SK-N-SH treated with all-trans-retinoic acid at 6 μM for 48 hours (cell line): ENCODE measurements at regions not wholly inside any gene's neighbourhood (a gene's known extent, or its start where the extent isn't known, plus 50 kb on each side); places are given as distances from the start of the nearest gene placed in this dataset.

Source experiments
- ISL1 ChIP-seq: fragments of 250-450 bp; sonication (Bioruptor Pico); IDR thresholded peaks from 2 replicates; pipeline ENCODE4 v2.1.2; 2022; ENCODE audit warnings: mild to moderate bottlenecking, moderate library complexity
- OSR1 ChIP-seq: fragments of 250-450 bp; sonication (Bioruptor Pico); IDR thresholded peaks from 2 replicates; pipeline ENCODE4 v1.8.0; 2022; ENCODE audit warnings: moderate library complexity, mild to moderate bottlenecking, inconsistent platforms
- PATZ1 ChIP-seq: fragments of 250-450 bp; sonication (Bioruptor Pico); IDR thresholded peaks from 2 replicates; pipeline ENCODE4 v1.8.0; 2020; ENCODE audit warnings: mild to moderate bottlenecking, moderate library complexity, borderline replicate concordance
- POU6F1 ChIP-seq: fragments of 250-450 bp; sonication (Bioruptor Pico); IDR thresholded peaks from 2 replicates; pipeline ENCODE4 v1.8.0; 2021; ENCODE audit warnings: low read depth, mild to moderate bottlenecking, moderate library complexity, borderline replicate concordance
- ZNF565 ChIP-seq: fragments of 450-650 bp; formaldehyde crosslinking; conservative IDR thresholded peaks from 2 replicates; pipeline ENCODE4 v1.5.0; 2020; ENCODE audit warnings: low read depth, mild to moderate bottlenecking, moderate library complexity
- ZNF8 ChIP-seq: fragments of 450-650 bp; formaldehyde crosslinking; IDR thresholded peaks from 2 replicates; pipeline ENCODE4 v1.5.0; 2020; ENCODE audit warnings: mild to moderate bottlenecking, moderate library complexity

- TF ChIP-seq ZNF565 (CRISPR knock-in tag) (no peak), PATZ1 (CRISPR knock-in tag) (no peak), ZNF8 (no peak), POU6F1 (CRISPR knock-in tag) (no peak), ISL1 (no peak), OSR1 (CRISPR knock-in tag) (no peak)
Measured at GRCh38 chr14:97377550-97377949, 580.4 kb downstream of the VRK1 start.
